CD14-positive monocyte (primary cell): ENCODE measurements at regions not wholly inside any gene's neighbourhood (a gene's known extent, or its start where the extent isn't known, plus 50 kb on each side); places are given as distances from the start of the nearest gene placed in this dataset.
"Not testable (repeated sequence)": the region's sequence is repeated elsewhere in the genome, so short reads cannot be mapped to it uniquely, and the experiment has no call there.

Experiments
- DNase-seq, 3 donors: peaks; one replicate each; pipeline ENCODE4 v3.0.0-alpha.2; 2011 to 2022
- H2AFZ ChIP-seq: 2 replicates; pipeline ENCODE4 v1.6.0; 2012; ENCODE audit warnings: mild to moderate bottlenecking, low read depth, low read length, inconsistent platforms; ENCODE audit not compliant: insufficient read depth, poor library complexity, severe bottlenecking
- H3K27ac ChIP-seq, 2 donors: 1 replicate in 1 of 2; 2 replicates in 1 of 2; pipeline ENCODE4 v1.5.1; 2012 to 2013; ENCODE audit warnings: low read length in 2 of 2, control low read depth in 1 of 2, inconsistent platforms in 1 of 2, low read depth in 1 of 2, mild to moderate bottlenecking in 1 of 2
- H3K27me3 ChIP-seq, 2 donors: one replicate each; pipeline versions ENCODE4 v1.6.0 to v1.6.1; 2011 to 2013; ENCODE audit warnings: low read length in 2 of 2; ENCODE audit not compliant: control insufficient read depth in 2 of 2, insufficient read depth in 2 of 2
- H3K36me3 ChIP-seq, 2 donors: replicated peaks in 1 of 2; 1 replicate in 1 of 2; 2 replicates in 1 of 2; pipeline versions ENCODE4 v1.5.1 to v1.6.1; 2012 to 2013; ENCODE audit warnings: low read length in 2 of 2, control low read depth in 1 of 2, inconsistent platforms in 1 of 2, mild to moderate bottlenecking in 1 of 2; ENCODE audit not compliant: insufficient read depth in 2 of 2, control insufficient read depth in 1 of 2
- H3K4me1 ChIP-seq, 2 donors: 1 replicate in 1 of 2; 2 replicates in 1 of 2; pipeline versions ENCODE4 v1.5.1 to v1.6.1; 2012 to 2013; ENCODE audit warnings: low read length in 2 of 2, control low read depth in 1 of 2, inconsistent platforms in 1 of 2, mild to moderate bottlenecking in 1 of 2, moderate library complexity in 1 of 2; ENCODE audit not compliant: insufficient read depth in 2 of 2, control insufficient read depth in 1 of 2
- H3K4me2 ChIP-seq: replicated peaks from 2 replicates; pipeline ENCODE3; 2012; ENCODE audit warnings: low read length, moderate library complexity, mild to moderate bottlenecking; ENCODE audit not compliant: poor library complexity, severe bottlenecking; ENCODE audit errors: extremely low read depth
- H3K4me3 ChIP-seq, 3 experiments: fragments of 200-600 bp in 1 of 3; sonication (generic) in 1 of 3; replicated peaks in 1 of 3; 1 replicate in 2 of 3; 2 replicates in 1 of 3; pipeline ENCODE4 v1.5.1; 2011 to 2013; ENCODE audit warnings: low read length in 3 of 3, mild to moderate bottlenecking in 3 of 3, control low read depth in 2 of 3, low read depth in 2 of 3, inconsistent platforms in 1 of 3, moderate library complexity in 1 of 3
- H3K79me2 ChIP-seq: 2 replicates; pipeline ENCODE4 v1.6.0; 2012; ENCODE audit warnings: mild to moderate bottlenecking, control low read depth, inconsistent platforms, low read length, moderate library complexity; ENCODE audit not compliant: insufficient read depth
- H3K9ac ChIP-seq: 2 replicates; pipeline ENCODE4 v1.6.0; 2017; ENCODE audit warnings: low read length, mild to moderate bottlenecking; ENCODE audit not compliant: insufficient read depth, poor library complexity, severe bottlenecking
- H3K9me3 ChIP-seq, 2 donors: replicated peaks in 1 of 2; 1 replicate in 1 of 2; 2 replicates in 1 of 2; pipeline versions ENCODE4 v1.5.1 to v1.6.1; 2012 to 2013; ENCODE audit warnings: low read length in 2 of 2, control low read depth in 1 of 2; ENCODE audit not compliant: control insufficient read depth in 1 of 2, insufficient read depth in 1 of 2
- H4K20me1 ChIP-seq: 2 replicates; pipeline ENCODE4 v1.6.0; 2012; ENCODE audit warnings: mild to moderate bottlenecking, low read length, control low read depth, moderate library complexity; ENCODE audit not compliant: insufficient read depth
- H3K27ac Mint-ChIP-seq, 7 donors: one replicate each; pipeline ENCODE4 v1.8.0; 2020; ENCODE audit warnings: mild to moderate bottlenecking in 7 of 7, mixed read lengths in 7 of 7, moderate library complexity in 6 of 7, inconsistent platforms in 2 of 7
- H3K27me3 Mint-ChIP-seq, 3 donors: one replicate each; pipeline ENCODE4 v1.8.0; 2021 to 2022; ENCODE audit warnings: low read depth in 3 of 3, mild to moderate bottlenecking in 3 of 3, mixed read lengths in 3 of 3, moderate library complexity in 3 of 3, inconsistent platforms in 1 of 3
- H3K36me3 Mint-ChIP-seq, 2 donors: one replicate each; pipeline ENCODE4 v1.8.0; 2020; ENCODE audit warnings: mixed read lengths in 2 of 2, inconsistent platforms in 1 of 2, mild to moderate bottlenecking in 1 of 2
- H3K4me1 Mint-ChIP-seq: one replicate; pipeline ENCODE4 v1.8.0; 2020; ENCODE audit warnings: mild to moderate bottlenecking, mixed read lengths
- H3K4me3 Mint-ChIP-seq, 2 donors: one replicate each; pipeline ENCODE4 v1.8.0; 2020; ENCODE audit warnings: mild to moderate bottlenecking in 2 of 2, mixed read lengths in 2 of 2, moderate library complexity in 1 of 2
- H3K9me3 Mint-ChIP-seq, 7 donors: one replicate each; pipeline ENCODE4 v1.8.0; 2020 to 2022; ENCODE audit warnings: mixed read lengths in 7 of 7, mild to moderate bottlenecking in 6 of 7, moderate library complexity in 6 of 7, inconsistent platforms in 2 of 7
- CTCF ChIP-seq: fragments of 200-600 bp; IDR thresholded peaks from one replicate; pipeline ENCODE4 v1.8.0; 2022; ENCODE audit warnings: antibody characterized with exemption, mild to moderate bottlenecking
- WGBS: methylation state at CpG from one replicate; pipeline ENCODE4 v1.1.5; 2013; ENCODE audit warnings: missing lambda C conversion rate; ENCODE audit not compliant: insufficient coverage; 5-methylcytosine and 5-hydroxymethylcytosine counted together
- intact Hi-C, 2 donors: fragments of 100-400 bp; cut with micrococcal nuclease; formaldehyde crosslinking; loops; one replicate each; pipeline versions ENCODE4 v1.15.0 to v1.15.1; 2023

GRCh38 chr3:182027366-182027765 lies 315.6 kb downstream of the SOX2 start:
- Histone ChIP-seq H3K4me2 (no peak overlapping the region), H3K4me3 (no peak overlapping the region), H2AFZ (no peak overlapping the region), H3K9me3 (peaks cover 2 to 3% of the 10 kb centered on the region in 2 donors), H4K20me1 (no peaks in the 10 kb centered on the region), H3K27ac (no peak overlapping the region), H3K27me3 (no peaks in the 10 kb centered on the region), H3K4me1 (no peaks in the 10 kb centered on the region), H3K36me3 (no peaks in the 10 kb centered on the region), H3K79me2 (no peaks in the 10 kb centered on the region), H3K9ac (no peak overlapping the region)
- H3K9me3 Mint-ChIP-seq = peaks cover 0 to 11% (median 2%) of the 10 kb centered on the region in 7 donors
- no peaks in the 10 kb centered on the region for H3K36me3 Mint-ChIP-seq
- DNase-seq = no peak
- TF ChIP-seq CTCF = no peak
- H3K4me1 Mint-ChIP-seq = no peaks in the 10 kb centered on the region
- intact Hi-C loops = no loop called here
- no peaks in the 10 kb centered on the region for H3K27me3 Mint-ChIP-seq
- H3K27ac Mint-ChIP-seq = no peak overlapping the region
- WGBS = no CpG with 5 or more reads among the region's 1 CpG
- no peak overlapping the region for H3K4me3 Mint-ChIP-seq

GRCh38 chr3:182028081-182028480 lies 316.4 kb downstream of the SOX2 start:
- H3K27ac ChIP-seq = no peak overlapping the region
- H3K4me3 ChIP-seq = no peak overlapping the region
- no peak overlapping the region for H2AFZ ChIP-seq
- intact Hi-C loops = no loop called here
- Mint-ChIP-seq H3K36me3 (no peaks in the 10 kb centered on the region), H3K4me1 (no peaks in the 10 kb centered on the region), H3K27ac (no peak overlapping the region), H3K4me3 (no peak overlapping the region), H3K9me3 (peaks cover 0 to 11% (median 4%) of the 10 kb centered on the region in 7 donors), H3K27me3 (no peaks in the 10 kb centered on the region)
- no peak for TF ChIP-seq CTCF
- H3K4me1 ChIP-seq = no peaks in the 10 kb centered on the region
- no peak overlapping the region for H3K9ac ChIP-seq
- H3K27me3 ChIP-seq = no peaks in the 10 kb centered on the region
- H3K36me3 ChIP-seq = no peaks in the 10 kb centered on the region
- no peaks in the 10 kb centered on the region for H4K20me1 ChIP-seq
- H3K79me2 ChIP-seq = no peaks in the 10 kb centered on the region
- no peak overlapping the region for H3K4me2 ChIP-seq
- peaks cover 0 to 3% of the 10 kb centered on the region in 2 donors for H3K9me3 ChIP-seq
- 90% methylated on average over 2 of the region's 3 CpGs for WGBS
- no peak for DNase-seq

GRCh38 chr3:182034231-182034630 lies 322.5 kb downstream of the SOX2 start:
- H2AFZ ChIP-seq, H3K36me3 ChIP-seq, intact Hi-C loops, H3K79me2 ChIP-seq, H3K4me1 ChIP-seq, H4K20me1 ChIP-seq, H3K4me1 Mint-ChIP-seq, H3K27me3 ChIP-seq, H3K9ac ChIP-seq, H3K27ac Mint-ChIP-seq, H3K27me3 Mint-ChIP-seq, H3K4me2 ChIP-seq, H3K4me3 ChIP-seq, H3K9me3 ChIP-seq, H3K9me3 Mint-ChIP-seq, H3K4me3 Mint-ChIP-seq, DNase-seq, H3K36me3 Mint-ChIP-seq, H3K27ac ChIP-seq: not testable (repeated sequence)
- WGBS = no CpG with 5 or more reads among the region's 1 CpG
